ENCODE measurements at regions not wholly inside any gene's neighbourhood (a gene's known extent, or its start where the extent isn't known, plus 50 kb on each side); places are given as distances from the start of the nearest gene placed in this dataset.

GRCh38 chr3:190172751-190173150 lies 52.1 kb upstream of the P3H2 start:
- ATAC-seq: no peak
- Histone ChIP-seq H3K4me2 (no peak overlapping the region), H3K27ac (ENCODE audit: low read depth) (no peak overlapping the region), H3K36me3 (ENCODE audit: insufficient read depth) (no peaks in the 10 kb centered on the region), H3K4me1 (ENCODE audit: insufficient read depth) (peaks cover 8% of the 10 kb centered on the region; the same call in 1 of the 2 replicates), H4K20me1 (replicated peaks; ENCODE audit: insufficient read depth) (no peaks in the 10 kb centered on the region), H3F3A (replicated peaks; ENCODE audit: low read depth) (no peaks in the 10 kb centered on the region), H3K4me3 (no peak overlapping the region), H3K9me2 (ENCODE audit: insufficient read depth) (no peaks in the 10 kb centered on the region), H2AFZ (no peak overlapping the region), H3K79me2 (replicated peaks; ENCODE audit: insufficient read depth) (no peaks in the 10 kb centered on the region), H3K27me3 (ENCODE audit: insufficient read depth) (no peaks in the 10 kb centered on the region)
- Mint-ChIP-seq H3K4me1 (peaks cover 26% of the 10 kb centered on the region), H3K4me3 (no peak overlapping the region), H3K27ac (no peak overlapping the region), H3K27me3 (ENCODE audit: insufficient read depth, low read depth, poor library complexity) (no peaks in the 10 kb centered on the region), H3K36me3 (ENCODE audit: low read depth) (peaks cover 7% of the 10 kb centered on the region; the same call in 1 of the 3 replicates), H3K9me3 (peaks cover 2% of the 10 kb centered on the region; the same call in 1 of the 3 replicates)
- TF ChIP-seq ZNF331 (CRISPR knock-in tag; IDR thresholded peaks at IDR 0.05; ENCODE audit: low read depth): no peak
- no peak for TF ChIP-seq STAT1 (IDR thresholded peaks at IDR 0.05; ENCODE audit: unreplicated experiment)
- no peak for TF ChIP-seq ZNF114 (CRISPR knock-in tag; IDR thresholded peaks at IDR 0.05)
- no peak for TF ChIP-seq POLR2AphosphoS5 (IDR thresholded peaks at IDR 0.05; ENCODE audit: low read depth)
- no peak for TF ChIP-seq EZH2phosphoT487 (IDR thresholded peaks at IDR 0.05; ENCODE audit: unreplicated experiment)
- TF ChIP-seq CREB1 (CRISPR knock-in tag; IDR thresholded peaks at IDR 0.05; ENCODE audit: low read depth): no peak
- TF ChIP-seq ZNF462 (CRISPR knock-in tag; IDR thresholded peaks at IDR 0.05): no peak
- no peak for DNase-seq (ENCODE audit: low spot score)
